ENCODE measurements at regions not wholly inside any gene's neighbourhood (a gene's known extent, or its start where the extent isn't known, plus 50 kb on each side); places are given as distances from the start of the nearest gene placed in this dataset.

DNA sequence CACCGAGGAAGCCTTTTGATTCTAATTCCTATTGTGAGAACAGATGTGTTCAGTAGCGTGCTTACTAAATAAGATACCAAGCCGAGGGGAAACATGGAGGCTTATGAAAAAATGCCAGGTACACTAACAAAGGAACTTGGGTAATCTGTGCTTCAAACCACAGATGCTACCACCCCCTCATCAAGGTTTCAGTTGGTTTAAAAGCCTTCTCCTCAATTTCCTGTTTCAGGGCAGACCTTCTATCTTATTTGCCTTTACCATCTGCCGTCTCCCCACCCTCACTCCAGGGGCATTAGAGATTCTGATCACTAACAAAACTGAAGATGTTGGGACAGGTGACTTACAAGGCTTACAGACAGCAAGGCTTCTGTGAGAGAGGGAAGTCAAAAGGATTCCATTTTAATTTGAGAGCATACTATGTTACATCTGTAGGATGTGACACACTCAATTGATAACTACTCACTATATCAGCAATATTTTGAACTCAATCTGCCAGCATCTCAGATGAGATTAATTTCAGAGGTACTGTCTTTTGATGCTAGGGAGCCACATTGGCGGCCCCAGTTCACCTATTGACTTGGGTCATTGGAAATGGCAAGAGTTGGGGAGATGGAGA lies 60.6 kb upstream of the PLCL2 start:
- no peak for DNase-seq (ENCODE audit: low spot score)
- TF ChIP-seq CTCF (IDR thresholded peaks at IDR 0.05; ENCODE audit: extremely low read depth, insufficient read depth, missing control alignments): no peak
- in situ Hi-C loops (cut with MboI; ENCODE audit: low pct_unique_long_range_greater_than_20kb, low sequenced_read_pairs, unreplicated experiment): no loop called here

DNA sequence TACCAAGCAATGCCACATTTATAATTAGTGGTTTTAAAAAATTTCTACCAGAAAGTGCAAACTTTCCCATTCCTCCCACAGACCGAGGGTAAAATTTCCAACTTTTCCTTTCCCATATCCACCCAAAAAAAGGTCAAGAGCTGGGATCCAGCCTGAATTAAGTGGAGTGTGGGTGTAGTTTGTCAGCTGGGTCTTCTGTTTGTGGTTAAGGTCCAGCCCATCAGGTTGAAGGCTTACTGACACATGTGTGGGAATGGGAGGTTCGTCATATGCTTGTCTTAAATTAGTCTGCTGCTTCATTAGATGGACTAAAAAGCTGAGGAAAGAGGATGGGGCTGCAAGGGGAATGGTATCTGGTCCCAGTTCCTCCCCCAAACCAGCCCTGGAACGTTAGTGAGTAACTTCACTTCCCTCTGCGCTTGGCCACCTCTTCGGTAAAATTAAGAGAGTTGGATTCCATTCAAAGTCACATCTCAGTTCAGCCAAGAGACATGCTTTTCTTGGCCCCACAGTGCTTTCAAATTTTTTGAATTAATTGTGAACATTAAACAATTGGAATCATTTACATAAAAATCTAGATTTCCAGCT lies 59.0 kb upstream of the PLCL2 start:
- in situ Hi-C loops (cut with MboI; ENCODE audit: low pct_unique_long_range_greater_than_20kb, low sequenced_read_pairs, unreplicated experiment): loop anchor here (25.0 kb wide), 2 partner anchors 412 to 538 kb away; no protein-coding TSS in a partner anchor
- DNase-seq (ENCODE audit: low spot score): no peak
- TF ChIP-seq CTCF (IDR thresholded peaks at IDR 0.05; ENCODE audit: extremely low read depth, insufficient read depth, missing control alignments): no peak

DNA sequence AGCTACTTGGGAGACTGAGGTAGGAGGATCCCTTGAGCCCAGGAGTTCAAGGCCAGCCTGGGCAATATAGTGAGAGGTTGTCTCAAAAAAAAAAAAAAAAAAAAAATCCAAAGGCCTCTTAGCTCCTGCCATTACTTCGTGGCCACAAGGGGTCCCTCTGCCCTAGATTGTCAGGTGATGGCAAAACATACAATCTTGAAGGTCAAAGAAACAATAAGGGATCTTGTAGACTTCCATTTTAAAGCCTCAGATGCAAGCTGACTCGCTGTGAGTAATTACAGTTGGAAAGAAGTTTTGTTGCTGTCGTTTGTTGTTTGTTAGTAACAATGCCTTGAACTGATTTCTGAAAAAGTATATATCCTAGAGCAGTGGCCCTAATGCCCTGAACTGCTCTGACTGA lies 55.9 kb upstream of the PLCL2 start:
- peak; percentile 32 for DNase-seq (ENCODE audit: low spot score)
- in situ Hi-C loops (cut with MboI; ENCODE audit: low pct_unique_long_range_greater_than_20kb, low sequenced_read_pairs, unreplicated experiment): loop anchor here (25.0 kb wide), 2 partner anchors 408 to 542 kb away; no protein-coding TSS in a partner anchor
- peak; percentile 55 for TF ChIP-seq CTCF (IDR thresholded peaks at IDR 0.05; ENCODE audit: extremely low read depth, insufficient read depth, missing control alignments)

GRCh38 chr3:16831846-16832245 lies 52.9 kb upstream of the PLCL2 start:
- no peak for TF ChIP-seq CTCF (IDR thresholded peaks at IDR 0.05; ENCODE audit: extremely low read depth, insufficient read depth, missing control alignments)
- in situ Hi-C loops (cut with MboI; ENCODE audit: low pct_unique_long_range_greater_than_20kb, low sequenced_read_pairs, unreplicated experiment): loop anchor here (25.0 kb wide), 2 partner anchors 405 to 545 kb away; no protein-coding TSS in a partner anchor
- no peak for DNase-seq (ENCODE audit: low spot score)

- in situ Hi-C loops (cut with MboI; ENCODE audit: low pct_unique_long_range_greater_than_20kb, low sequenced_read_pairs, unreplicated experiment): loop anchor here (25.0 kb wide), 2 partner anchors 403 to 547 kb away; no protein-coding TSS in a partner anchor
- no peak for DNase-seq (ENCODE audit: low spot score)
- TF ChIP-seq CTCF (IDR thresholded peaks at IDR 0.05; ENCODE audit: extremely low read depth, insufficient read depth, missing control alignments): no peak
Observed at GRCh38 chr3:16834214-16834613, 50.5 kb upstream of the PLCL2 start.

DNA sequence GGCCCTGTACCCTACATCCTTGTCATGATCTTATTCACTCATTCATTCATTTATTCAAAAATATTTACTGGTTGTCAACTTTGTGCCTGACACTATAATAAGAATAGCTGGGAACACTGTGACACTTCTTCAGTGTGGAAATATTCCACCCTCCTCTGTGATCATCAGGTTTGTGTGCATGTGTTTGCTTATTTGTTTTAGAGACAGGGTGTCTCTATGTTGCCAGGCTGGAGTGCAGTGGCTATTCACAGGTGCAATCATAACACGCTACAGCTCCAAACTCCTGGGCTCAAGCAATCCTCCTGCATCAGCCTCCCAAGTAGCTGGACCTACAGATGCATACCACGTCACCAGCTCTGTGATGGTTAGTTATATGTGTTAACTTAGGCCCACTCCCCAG lies 50.0 kb upstream of the PLCL2 start:
- no peak for TF ChIP-seq CTCF (IDR thresholded peaks at IDR 0.05; ENCODE audit: extremely low read depth, insufficient read depth, missing control alignments)
- DNase-seq (ENCODE audit: low spot score): no peak
- in situ Hi-C loops (cut with MboI; ENCODE audit: low pct_unique_long_range_greater_than_20kb, low sequenced_read_pairs, unreplicated experiment): loop anchor here (25.0 kb wide), 2 partner anchors 403 to 547 kb away; no protein-coding TSS in a partner anchor

Measured in GM13977 (cell line).